GM23338 (cell line): ENCODE measurements at regions not wholly inside any gene's neighbourhood (a gene's known extent, or its start where the extent isn't known, plus 50 kb on each side); places are given as distances from the start of the nearest gene placed in this dataset.

Source experiments
- ATAC-seq: fragments of 200-7000 bp; cut with Tn5 transposase; 3 replicates; pipeline ENCODE4 v1.9.1; 2020
- DNase-seq: peaks from one replicate; pipeline ENCODE4 v3.0.0-alpha.2; 2015; ENCODE audit warnings: low spot score
- H2AFZ ChIP-seq: fragments of 200-600 bp; sonication (generic); 2 replicates; pipeline ENCODE4 v1.8.0; 2016; ENCODE audit warnings: antibody characterized with exemption, mild to moderate bottlenecking, moderate library complexity
- H3F3A ChIP-seq: fragments of 200-600 bp; sonication (generic); replicated peaks from 2 replicates; pipeline ENCODE4 v1.8.0; 2017; ENCODE audit warnings: antibody characterized with exemption, mixed run types, low read depth
- H3K27ac ChIP-seq: fragments of 200-600 bp; sonication (generic); 2 replicates; pipeline ENCODE4 v1.6.1; 2016; ENCODE audit warnings: low read depth
- H3K27me3 ChIP-seq: fragments of 200-600 bp; sonication (generic); 2 replicates; pipeline ENCODE4 v1.8.0; 2016; ENCODE audit warnings: mild to moderate bottlenecking, mixed run types, moderate library complexity; ENCODE audit not compliant: insufficient read depth
- H3K36me3 ChIP-seq: fragments of 200-600 bp; sonication (generic); 2 replicates; pipeline ENCODE4 v1.8.0; 2016; ENCODE audit warnings: mild to moderate bottlenecking; ENCODE audit not compliant: insufficient read depth
- H3K4me1 ChIP-seq: fragments of 200-600 bp; sonication (generic); 2 replicates; pipeline ENCODE4 v1.8.0; 2016; ENCODE audit warnings: mild to moderate bottlenecking, moderate library complexity; ENCODE audit not compliant: insufficient read depth
- H3K4me2 ChIP-seq: fragments of 200-600 bp; sonication (generic); 2 replicates; pipeline ENCODE4 v1.7.1; 2017; ENCODE audit warnings: mixed run types
- H3K4me3 ChIP-seq: fragments of 200-600 bp; sonication (generic); 2 replicates; pipeline ENCODE4 v1.6.1; 2016; ENCODE audit warnings: mixed run types
- H3K79me2 ChIP-seq: fragments of 200-600 bp; sonication (generic); replicated peaks from 2 replicates; pipeline ENCODE4 v1.8.0; 2017; ENCODE audit warnings: mild to moderate bottlenecking; ENCODE audit not compliant: insufficient read depth
- H3K9me2 ChIP-seq: fragments of 200-600 bp; sonication (generic); 2 replicates; pipeline ENCODE4 v1.8.0; 2017; ENCODE audit not compliant: insufficient read depth
- H4K20me1 ChIP-seq: fragments of 200-600 bp; sonication (generic); replicated peaks from 2 replicates; pipeline ENCODE4 v1.8.0; 2017; ENCODE audit warnings: mild to moderate bottlenecking; ENCODE audit not compliant: insufficient read depth
- H3K27ac Mint-ChIP-seq: 2 replicates; pipeline ENCODE4 v1.8.0; 2020; ENCODE audit warnings: inconsistent platforms, mild to moderate bottlenecking, moderate library complexity, mixed read lengths
- H3K27me3 Mint-ChIP-seq: 3 replicates; pipeline ENCODE4 v1.8.0; 2022; ENCODE audit warnings: low read depth, mild to moderate bottlenecking, moderate library complexity, mixed read lengths, inconsistent platforms; ENCODE audit not compliant: insufficient read depth, poor library complexity
- H3K36me3 Mint-ChIP-seq: 3 replicates; pipeline ENCODE4 v1.8.0; 2021; ENCODE audit warnings: low read depth, mild to moderate bottlenecking, inconsistent platforms, moderate library complexity, mixed read lengths
- H3K4me1 Mint-ChIP-seq: 3 replicates; pipeline ENCODE4 v1.8.0; 2020; ENCODE audit warnings: mild to moderate bottlenecking, inconsistent platforms, mixed read lengths
- H3K4me3 Mint-ChIP-seq: 3 replicates; pipeline ENCODE4 v1.8.0; 2021; ENCODE audit warnings: moderate library complexity, mild to moderate bottlenecking, inconsistent platforms, mixed read lengths
- H3K9me3 Mint-ChIP-seq: 3 replicates; pipeline ENCODE4 v1.8.0; 2020; ENCODE audit warnings: moderate library complexity, mild to moderate bottlenecking, inconsistent platforms, mixed read lengths
- CREB1 ChIP-seq: fragments of 250-450 bp; sonication (Bioruptor Pico); IDR thresholded peaks from 2 replicates; pipeline ENCODE4 v1.5.0; 2020; ENCODE audit warnings: low read depth, mild to moderate bottlenecking, moderate library complexity
- ZNF114 ChIP-seq: fragments of 250-450 bp; sonication (Bioruptor Pico); IDR thresholded peaks from 2 replicates; pipeline ENCODE4 v1.5.0; 2020; ENCODE audit warnings: mild to moderate bottlenecking, moderate library complexity
- ZNF331 ChIP-seq: fragments of 250-450 bp; sonication (Bioruptor Pico); IDR thresholded peaks from 2 replicates; pipeline ENCODE4 v1.5.0; 2020; ENCODE audit warnings: low read depth, mild to moderate bottlenecking, moderate library complexity
- TF ChIP-seq, protein P1 (sequence below), 2 experiments: fragments of 200-600 bp in 1 of 2; sonication (generic) in 1 of 2; conservative IDR thresholded peaks; 2 replicates each; pipeline versions ENCODE4 v1.5.1 to v1.6.1; 2016 to 2017; ENCODE audit warnings: antibody characterized with exemption in 2 of 2, low read depth in 2 of 2, mild to moderate bottlenecking in 2 of 2, moderate library complexity in 1 of 2
- TF ChIP-seq, protein P2 (sequence below): fragments of 250-450 bp; sonication (Bioruptor Pico); IDR thresholded peaks from 2 replicates; pipeline ENCODE4 v1.5.0; 2020; ENCODE audit warnings: mild to moderate bottlenecking, moderate library complexity
- TF ChIP-seq, protein P3 (sequence below): IDR thresholded peaks from 2 replicates; pipeline ENCODE4 v1.6.1; 2016; ENCODE audit warnings: antibody characterized with exemption
- TF ChIP-seq, protein P4 (sequence below): IDR thresholded peaks from one replicate; pipeline ENCODE4 v1.6.1; 2018; ENCODE audit warnings: antibody characterized with exemption; ENCODE audit not compliant: unreplicated experiment

DNA sequence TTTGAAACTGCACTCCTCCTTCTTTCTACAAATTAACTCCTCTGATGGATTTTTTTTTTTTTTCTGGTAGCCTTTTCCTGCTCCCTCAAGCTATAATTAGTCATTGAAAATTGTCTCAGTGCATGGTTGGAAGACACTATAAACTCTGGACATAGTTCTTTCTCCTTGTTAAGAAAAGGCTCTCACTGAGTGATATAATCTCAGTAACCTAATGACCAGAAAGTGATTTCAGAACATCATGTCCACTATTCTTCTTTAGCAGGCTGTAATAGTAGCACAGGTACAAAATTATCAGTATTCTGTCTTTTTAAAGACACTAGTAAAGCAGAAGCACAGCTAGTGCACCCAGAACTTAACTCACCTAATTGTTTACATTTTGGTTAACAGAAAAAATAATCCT, 752.6 kb upstream of the PHF14 start:
- TF ChIP-seq, protein P1, sequence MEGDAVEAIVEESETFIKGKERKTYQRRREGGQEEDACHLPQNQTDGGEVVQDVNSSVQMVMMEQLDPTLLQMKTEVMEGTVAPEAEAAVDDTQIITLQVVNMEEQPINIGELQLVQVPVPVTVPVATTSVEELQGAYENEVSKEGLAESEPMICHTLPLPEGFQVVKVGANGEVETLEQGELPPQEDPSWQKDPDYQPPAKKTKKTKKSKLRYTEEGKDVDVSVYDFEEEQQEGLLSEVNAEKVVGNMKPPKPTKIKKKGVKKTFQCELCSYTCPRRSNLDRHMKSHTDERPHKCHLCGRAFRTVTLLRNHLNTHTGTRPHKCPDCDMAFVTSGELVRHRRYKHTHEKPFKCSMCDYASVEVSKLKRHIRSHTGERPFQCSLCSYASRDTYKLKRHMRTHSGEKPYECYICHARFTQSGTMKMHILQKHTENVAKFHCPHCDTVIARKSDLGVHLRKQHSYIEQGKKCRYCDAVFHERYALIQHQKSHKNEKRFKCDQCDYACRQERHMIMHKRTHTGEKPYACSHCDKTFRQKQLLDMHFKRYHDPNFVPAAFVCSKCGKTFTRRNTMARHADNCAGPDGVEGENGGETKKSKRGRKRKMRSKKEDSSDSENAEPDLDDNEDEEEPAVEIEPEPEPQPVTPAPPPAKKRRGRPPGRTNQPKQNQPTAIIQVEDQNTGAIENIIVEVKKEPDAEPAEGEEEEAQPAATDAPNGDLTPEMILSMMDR (conservative IDR thresholded peaks at IDR 0.05; ENCODE audit: low read depth in 2 of 2) = no peak
- TF ChIP-seq, protein P2, sequence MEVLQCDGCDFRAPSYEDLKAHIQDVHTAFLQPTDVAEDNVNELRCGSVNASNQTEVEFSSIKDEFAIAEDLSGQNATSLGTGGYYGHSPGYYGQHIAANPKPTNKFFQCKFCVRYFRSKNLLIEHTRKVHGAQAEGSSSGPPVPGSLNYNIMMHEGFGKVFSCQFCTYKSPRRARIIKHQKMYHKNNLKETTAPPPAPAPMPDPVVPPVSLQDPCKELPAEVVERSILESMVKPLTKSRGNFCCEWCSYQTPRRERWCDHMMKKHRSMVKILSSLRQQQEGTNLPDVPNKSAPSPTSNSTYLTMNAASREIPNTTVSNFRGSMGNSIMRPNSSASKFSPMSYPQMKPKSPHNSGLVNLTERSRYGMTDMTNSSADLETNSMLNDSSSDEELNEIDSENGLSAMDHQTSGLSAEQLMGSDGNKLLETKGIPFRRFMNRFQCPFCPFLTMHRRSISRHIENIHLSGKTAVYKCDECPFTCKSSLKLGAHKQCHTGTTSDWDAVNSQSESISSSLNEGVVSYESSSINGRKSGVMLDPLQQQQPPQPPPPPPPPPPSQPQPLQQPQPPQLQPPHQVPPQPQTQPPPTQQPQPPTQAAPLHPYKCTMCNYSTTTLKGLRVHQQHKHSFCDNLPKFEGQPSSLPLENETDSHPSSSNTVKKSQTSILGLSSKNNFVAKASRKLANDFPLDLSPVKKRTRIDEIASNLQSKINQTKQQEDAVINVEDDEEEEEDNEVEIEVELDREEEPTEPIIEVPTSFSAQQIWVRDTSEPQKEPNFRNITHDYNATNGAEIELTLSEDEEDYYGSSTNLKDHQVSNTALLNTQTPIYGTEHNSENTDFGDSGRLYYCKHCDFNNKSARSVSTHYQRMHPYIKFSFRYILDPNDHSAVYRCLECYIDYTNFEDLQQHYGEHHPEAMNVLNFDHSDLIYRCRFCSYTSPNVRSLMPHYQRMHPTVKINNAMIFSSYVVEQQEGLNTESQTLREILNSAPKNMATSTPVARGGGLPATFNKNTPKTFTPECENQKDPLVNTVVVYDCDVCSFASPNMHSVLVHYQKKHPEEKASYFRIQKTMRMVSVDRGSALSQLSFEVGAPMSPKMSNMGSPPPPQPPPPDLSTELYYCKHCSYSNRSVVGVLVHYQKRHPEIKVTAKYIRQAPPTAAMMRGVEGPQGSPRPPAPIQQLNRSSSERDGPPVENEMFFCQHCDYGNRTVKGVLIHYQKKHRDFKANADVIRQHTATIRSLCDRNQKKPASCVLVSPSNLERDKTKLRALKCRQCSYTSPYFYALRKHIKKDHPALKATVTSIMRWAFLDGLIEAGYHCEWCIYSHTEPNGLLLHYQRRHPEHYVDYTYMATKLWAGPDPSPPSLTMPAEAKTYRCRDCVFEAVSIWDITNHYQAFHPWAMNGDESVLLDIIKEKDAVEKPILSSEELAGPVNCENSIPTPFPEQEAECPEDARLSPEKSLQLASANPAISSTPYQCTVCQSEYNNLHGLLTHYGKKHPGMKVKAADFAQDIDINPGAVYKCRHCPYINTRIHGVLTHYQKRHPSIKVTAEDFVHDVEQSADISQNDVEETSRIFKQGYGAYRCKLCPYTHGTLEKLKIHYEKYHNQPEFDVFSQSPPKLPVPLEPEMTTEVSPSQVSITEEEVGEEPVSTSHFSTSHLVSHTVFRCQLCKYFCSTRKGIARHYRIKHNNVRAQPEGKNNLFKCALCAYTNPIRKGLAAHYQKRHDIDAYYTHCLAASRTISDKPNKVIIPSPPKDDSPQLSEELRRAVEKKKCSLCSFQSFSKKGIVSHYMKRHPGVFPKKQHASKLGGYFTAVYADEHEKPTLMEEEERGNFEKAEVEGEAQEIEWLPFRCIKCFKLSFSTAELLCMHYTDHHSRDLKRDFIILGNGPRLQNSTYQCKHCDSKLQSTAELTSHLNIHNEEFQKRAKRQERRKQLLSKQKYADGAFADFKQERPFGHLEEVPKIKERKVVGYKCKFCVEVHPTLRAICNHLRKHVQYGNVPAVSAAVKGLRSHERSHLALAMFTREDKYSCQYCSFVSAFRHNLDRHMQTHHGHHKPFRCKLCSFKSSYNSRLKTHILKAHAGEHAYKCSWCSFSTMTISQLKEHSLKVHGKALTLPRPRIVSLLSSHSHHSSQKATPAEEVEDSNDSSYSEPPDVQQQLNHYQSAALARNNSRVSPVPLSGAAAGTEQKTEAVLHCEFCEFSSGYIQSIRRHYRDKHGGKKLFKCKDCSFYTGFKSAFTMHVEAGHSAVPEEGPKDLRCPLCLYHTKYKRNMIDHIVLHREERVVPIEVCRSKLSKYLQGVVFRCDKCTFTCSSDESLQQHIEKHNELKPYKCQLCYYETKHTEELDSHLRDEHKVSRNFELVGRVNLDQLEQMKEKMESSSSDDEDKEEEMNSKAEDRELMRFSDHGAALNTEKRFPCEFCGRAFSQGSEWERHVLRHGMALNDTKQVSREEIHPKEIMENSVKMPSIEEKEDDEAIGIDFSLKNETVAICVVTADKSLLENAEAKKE (CRISPR knock-in tag) = no peak
- no peak for TF ChIP-seq ZNF114
- TF ChIP-seq, protein P3, sequence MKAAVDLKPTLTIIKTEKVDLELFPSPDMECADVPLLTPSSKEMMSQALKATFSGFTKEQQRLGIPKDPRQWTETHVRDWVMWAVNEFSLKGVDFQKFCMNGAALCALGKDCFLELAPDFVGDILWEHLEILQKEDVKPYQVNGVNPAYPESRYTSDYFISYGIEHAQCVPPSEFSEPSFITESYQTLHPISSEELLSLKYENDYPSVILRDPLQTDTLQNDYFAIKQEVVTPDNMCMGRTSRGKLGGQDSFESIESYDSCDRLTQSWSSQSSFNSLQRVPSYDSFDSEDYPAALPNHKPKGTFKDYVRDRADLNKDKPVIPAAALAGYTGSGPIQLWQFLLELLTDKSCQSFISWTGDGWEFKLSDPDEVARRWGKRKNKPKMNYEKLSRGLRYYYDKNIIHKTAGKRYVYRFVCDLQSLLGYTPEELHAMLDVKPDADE = no peak
- TF ChIP-seq, protein P4, sequence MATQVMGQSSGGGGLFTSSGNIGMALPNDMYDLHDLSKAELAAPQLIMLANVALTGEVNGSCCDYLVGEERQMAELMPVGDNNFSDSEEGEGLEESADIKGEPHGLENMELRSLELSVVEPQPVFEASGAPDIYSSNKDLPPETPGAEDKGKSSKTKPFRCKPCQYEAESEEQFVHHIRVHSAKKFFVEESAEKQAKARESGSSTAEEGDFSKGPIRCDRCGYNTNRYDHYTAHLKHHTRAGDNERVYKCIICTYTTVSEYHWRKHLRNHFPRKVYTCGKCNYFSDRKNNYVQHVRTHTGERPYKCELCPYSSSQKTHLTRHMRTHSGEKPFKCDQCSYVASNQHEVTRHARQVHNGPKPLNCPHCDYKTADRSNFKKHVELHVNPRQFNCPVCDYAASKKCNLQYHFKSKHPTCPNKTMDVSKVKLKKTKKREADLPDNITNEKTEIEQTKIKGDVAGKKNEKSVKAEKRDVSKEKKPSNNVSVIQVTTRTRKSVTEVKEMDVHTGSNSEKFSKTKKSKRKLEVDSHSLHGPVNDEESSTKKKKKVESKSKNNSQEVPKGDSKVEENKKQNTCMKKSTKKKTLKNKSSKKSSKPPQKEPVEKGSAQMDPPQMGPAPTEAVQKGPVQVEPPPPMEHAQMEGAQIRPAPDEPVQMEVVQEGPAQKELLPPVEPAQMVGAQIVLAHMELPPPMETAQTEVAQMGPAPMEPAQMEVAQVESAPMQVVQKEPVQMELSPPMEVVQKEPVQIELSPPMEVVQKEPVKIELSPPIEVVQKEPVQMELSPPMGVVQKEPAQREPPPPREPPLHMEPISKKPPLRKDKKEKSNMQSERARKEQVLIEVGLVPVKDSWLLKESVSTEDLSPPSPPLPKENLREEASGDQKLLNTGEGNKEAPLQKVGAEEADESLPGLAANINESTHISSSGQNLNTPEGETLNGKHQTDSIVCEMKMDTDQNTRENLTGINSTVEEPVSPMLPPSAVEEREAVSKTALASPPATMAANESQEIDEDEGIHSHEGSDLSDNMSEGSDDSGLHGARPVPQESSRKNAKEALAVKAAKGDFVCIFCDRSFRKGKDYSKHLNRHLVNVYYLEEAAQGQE = no peak
- TF ChIP-seq ZNF331 = no peak
- TF ChIP-seq CREB1 = no peak
- no peak overlapping the region for H2AFZ ChIP-seq
- H3K4me1 ChIP-seq = no peaks in the 10 kb centered on the region; the same call in 1 of the 2 replicates
- ATAC-seq (no peak), DNase-seq (no peak)
- no peak overlapping the region for H3K4me2 ChIP-seq
- no peak overlapping the region for H3K4me3 Mint-ChIP-seq
- H3K27me3 Mint-ChIP-seq = no peaks in the 10 kb centered on the region
- no peaks in the 10 kb centered on the region for H3K9me2 ChIP-seq
- H3F3A ChIP-seq = no peaks in the 10 kb centered on the region
- no peaks in the 10 kb centered on the region for H3K36me3 ChIP-seq
- H3K27me3 ChIP-seq = no peaks in the 10 kb centered on the region
- peaks cover 4% of the 10 kb centered on the region for H3K4me1 Mint-ChIP-seq
- 0 out of 2 replicates have a peak overlapping the region, but pooled peaks have one; percentile 7 for H3K27ac Mint-ChIP-seq
- no peak overlapping the region for H3K4me3 ChIP-seq
- H4K20me1 ChIP-seq = no peaks in the 10 kb centered on the region
- no peaks in the 10 kb centered on the region for H3K36me3 Mint-ChIP-seq
- no peaks in the 10 kb centered on the region for H3K9me3 Mint-ChIP-seq
- H3K79me2 ChIP-seq = no peaks in the 10 kb centered on the region
- H3K27ac ChIP-seq = no peak overlapping the region
